ENCODE measurements at regions not wholly inside any gene's neighbourhood (a gene's known extent, or its start where the extent isn't known, plus 50 kb on each side); places are given as distances from the start of the nearest gene placed in this dataset.

DNA sequence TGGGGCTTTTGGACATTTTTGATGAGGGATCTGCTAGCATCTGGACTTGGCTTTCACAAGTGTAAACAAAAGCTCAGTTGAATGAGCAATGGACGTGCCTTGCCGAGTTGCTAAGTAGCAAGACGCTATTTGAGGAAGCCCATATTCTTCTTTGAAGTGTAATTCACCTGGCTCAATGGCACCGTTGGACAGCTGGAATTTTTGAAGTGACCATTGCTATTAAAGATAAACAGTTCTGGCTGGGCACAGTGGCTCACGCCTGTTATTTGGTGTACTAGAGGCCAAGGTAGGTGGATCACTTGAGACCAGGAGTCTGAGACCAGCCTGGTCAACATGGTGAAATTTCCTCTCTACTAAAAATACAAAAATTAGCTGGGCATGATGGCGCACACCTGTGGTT, 88.8 kb upstream of the SOX4 start:
- H3K9me3 Mint-ChIP-seq: no peaks in the 10 kb centered on the region
- H3K27ac Mint-ChIP-seq: no peak overlapping the region
- ATAC-seq (no peak), DNase-seq (ENCODE audit: low spot score in 2 of 2) (no peak)
- H3K36me3 Mint-ChIP-seq: no peaks in the 10 kb centered on the region

DNA sequence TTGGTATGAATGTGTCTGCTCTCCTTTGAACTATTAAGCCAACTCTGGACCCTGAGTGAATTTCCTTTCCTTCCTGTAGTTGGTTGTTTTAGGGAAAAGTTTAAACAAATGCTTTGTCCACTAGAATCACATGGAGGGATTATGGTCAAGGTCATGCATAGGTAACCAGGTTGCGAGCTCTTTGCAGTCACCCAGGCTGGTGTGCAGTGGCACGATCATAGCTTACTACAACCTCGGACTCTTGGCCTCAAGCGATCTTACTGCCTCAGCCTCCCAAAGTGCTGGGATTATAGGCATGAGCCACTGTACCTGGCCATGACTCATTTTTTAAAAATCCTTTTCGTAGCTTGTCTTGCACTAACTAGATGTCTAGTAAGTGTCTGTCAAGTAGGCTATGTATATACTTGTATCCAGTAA, 88.0 kb upstream of the SOX4 start:
- Mint-ChIP-seq H3K36me3 (no peaks in the 10 kb centered on the region), H3K9me3 (no peaks in the 10 kb centered on the region), H3K27ac (no peak overlapping the region)
- ATAC-seq (no peak), DNase-seq (ENCODE audit: low spot score in 2 of 2) (no peak)

DNA sequence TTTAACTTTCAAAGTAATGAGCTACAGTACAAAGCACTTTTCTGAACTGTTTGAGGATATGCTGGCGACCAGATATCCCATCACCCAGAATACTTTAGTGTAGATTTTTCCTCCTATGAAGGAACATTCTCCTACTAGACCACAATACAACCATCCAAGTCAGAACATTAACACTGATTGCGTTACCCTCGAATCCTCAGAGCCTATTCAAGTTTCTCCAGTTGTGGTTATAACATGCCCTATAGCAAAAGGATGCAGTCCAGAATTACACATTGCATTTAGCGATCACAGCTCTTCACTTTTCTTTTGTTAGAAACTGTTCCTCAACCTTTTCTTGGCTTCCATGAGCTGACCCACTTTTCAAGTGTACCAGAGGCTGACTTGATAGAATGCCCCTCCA, 87.4 kb upstream of the SOX4 start:
- ATAC-seq: no peak
- no peak for DNase-seq (ENCODE audit: low spot score in 2 of 2)
- Mint-ChIP-seq H3K36me3 (no peaks in the 10 kb centered on the region), H3K9me3 (no peaks in the 10 kb centered on the region), H3K27ac (no peak overlapping the region)

DNA sequence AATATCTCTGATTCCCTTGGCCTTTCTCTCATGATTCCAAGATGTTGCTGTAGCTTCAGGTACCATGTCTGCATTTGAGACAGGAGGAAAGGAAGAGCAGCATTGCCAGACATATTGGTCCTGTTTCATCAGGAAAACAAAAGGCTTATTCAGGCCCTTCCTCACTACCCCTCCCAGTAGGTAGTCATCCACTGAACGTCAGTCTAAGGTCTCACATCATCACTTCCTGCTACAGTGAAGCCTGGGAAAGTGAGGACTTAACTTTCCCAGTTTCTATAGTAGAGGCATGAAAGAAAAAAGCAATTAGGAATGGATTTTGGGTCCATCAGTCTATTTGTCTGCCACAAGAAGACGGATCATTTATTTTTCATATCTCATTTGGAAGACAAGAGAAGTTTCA, 85.7 kb upstream of the SOX4 start:
- DNase-seq (ENCODE audit: low spot score in 2 of 2): no peak
- ATAC-seq: no peak
- Mint-ChIP-seq H3K27ac (no peak overlapping the region), H3K9me3 (no peaks in the 10 kb centered on the region), H3K36me3 (no peaks in the 10 kb centered on the region)

DNA sequence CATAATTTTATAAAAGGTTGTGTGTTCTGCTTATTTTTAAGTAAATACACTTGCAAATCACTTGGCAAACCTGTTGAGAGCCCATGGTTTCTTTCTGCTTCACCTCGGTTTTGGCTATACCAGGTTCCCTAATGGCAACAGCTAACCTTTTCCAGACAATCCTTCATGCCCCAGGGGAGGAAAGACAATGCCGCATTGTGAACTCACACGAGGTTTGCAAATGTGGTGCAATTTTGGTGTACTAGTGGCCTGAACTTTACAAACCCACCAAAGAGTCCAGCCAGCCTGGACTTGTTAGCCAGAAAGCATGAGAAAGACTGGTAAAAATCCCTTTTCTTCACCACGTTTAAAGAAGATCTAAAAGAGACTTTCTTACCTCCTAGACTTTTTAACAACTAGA, 84.8 kb upstream of the SOX4 start:
- no peaks in the 10 kb centered on the region for H3K36me3 Mint-ChIP-seq
- ATAC-seq: no peak
- no peak overlapping the region for H3K27ac Mint-ChIP-seq
- DNase-seq (ENCODE audit: low spot score in 2 of 2): no peak
- no peaks in the 10 kb centered on the region for H3K9me3 Mint-ChIP-seq

DNA sequence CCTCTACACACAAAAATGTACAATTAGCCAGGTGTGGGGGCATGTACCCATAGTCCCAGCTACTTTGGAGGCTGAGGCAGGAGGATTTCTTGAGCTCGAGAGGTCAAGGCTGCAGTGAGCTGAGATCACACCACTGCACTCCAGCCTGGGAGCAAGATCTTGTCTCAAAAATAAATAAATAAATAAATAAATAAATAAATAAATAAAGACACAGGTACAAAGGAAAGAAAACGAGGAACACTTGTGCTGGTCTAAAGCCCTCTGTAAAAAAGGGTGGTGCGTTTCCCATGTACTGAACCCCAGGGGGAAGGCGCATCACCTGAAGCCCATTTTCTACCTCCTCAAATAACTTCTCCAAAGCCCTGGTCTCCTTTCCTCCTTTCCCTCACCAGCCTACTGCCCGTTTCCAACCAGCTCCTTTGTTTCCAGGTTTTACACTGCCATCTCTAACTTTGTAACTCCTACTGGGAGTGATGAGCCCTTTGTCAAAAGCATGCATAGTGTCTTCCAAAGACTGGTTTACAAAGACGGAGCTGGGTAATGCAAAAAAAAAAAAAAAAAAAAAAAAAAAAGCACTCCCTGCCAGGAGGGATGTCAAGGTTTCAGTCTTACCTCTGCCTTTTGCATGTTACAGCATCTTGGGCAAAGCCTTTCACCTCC, 81.5 kb upstream of the SOX4 start:
- DNase-seq (ENCODE audit: low spot score in 2 of 2) (no peak), ATAC-seq (no peak)
- no peak overlapping the region for H3K27ac Mint-ChIP-seq
- H3K9me3 Mint-ChIP-seq: no peaks in the 10 kb centered on the region
- H3K36me3 Mint-ChIP-seq: no peaks in the 10 kb centered on the region

DNA sequence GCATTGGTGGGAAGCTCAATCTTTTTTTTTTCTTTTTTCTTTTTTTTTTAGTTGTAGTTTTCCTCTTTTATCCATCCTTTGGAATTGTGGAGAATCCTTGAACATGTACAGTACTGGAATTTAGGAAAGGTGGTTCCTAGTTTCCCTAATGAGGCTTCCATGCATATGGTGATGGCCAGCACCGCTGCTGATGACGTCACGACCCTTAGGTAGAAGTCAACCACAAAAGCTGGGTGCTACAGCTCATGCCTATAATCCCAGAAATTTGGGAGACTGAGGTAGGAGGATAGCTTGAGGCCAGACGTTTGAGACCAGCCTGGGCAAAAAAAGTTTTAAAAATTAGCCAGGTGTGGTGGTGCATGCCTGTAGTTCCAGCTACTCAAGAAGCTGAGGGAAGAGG, 79.3 kb upstream of the SOX4 start:
- DNase-seq (ENCODE audit: low spot score in 2 of 2) (no peak), ATAC-seq (no peak)
- Mint-ChIP-seq H3K36me3 (no peaks in the 10 kb centered on the region), H3K9me3 (no peaks in the 10 kb centered on the region), H3K27ac (no peak overlapping the region)

DNA sequence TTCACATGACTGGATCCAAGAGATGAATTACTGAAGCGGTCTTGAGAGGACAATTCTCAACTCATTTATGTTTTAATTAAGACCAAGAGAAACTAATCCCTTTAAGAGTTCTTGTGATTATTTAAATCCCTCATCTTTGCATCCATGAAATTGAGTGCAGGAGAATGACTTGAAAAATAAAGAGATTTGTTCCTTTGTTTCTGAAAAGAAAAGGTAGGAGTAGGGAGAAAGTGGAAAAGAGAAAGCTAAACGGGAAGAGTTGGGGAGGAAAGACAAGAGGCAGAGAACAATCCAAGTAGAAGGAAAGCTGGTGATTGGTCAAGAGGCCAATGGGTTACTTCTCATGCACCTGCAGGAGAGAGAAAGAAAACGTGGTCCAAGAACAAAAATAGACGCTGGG, 75.2 kb upstream of the SOX4 start:
- H3K9me3 Mint-ChIP-seq: no peaks in the 10 kb centered on the region
- no peaks in the 10 kb centered on the region for H3K36me3 Mint-ChIP-seq
- H3K27ac Mint-ChIP-seq: no peak overlapping the region
- no peak for ATAC-seq
- no peak for DNase-seq (ENCODE audit: low spot score in 2 of 2)

DNA sequence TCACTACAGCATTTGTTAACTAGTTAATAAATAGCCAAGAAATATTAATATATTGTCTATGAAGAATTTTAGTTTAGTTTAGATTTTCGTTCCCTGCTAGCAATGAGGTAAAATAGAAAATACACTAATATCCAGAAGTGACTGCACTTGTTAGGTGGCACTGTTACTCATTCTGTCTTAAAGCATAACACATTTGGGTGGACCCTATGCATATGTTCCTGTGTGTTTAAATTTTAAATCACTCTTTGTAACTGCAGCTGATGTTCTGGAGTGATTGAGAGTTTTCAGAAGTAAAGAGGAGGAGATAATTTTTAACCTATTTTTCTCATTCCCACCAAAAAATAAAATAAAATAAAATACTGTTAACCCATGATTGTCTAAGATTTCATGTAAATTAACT, 73.9 kb upstream of the SOX4 start:
- DNase-seq (ENCODE audit: low spot score in 2 of 2): no peak
- Mint-ChIP-seq H3K27ac (no peak overlapping the region), H3K36me3 (no peaks in the 10 kb centered on the region), H3K9me3 (no peaks in the 10 kb centered on the region)
- no peak for ATAC-seq

DNA sequence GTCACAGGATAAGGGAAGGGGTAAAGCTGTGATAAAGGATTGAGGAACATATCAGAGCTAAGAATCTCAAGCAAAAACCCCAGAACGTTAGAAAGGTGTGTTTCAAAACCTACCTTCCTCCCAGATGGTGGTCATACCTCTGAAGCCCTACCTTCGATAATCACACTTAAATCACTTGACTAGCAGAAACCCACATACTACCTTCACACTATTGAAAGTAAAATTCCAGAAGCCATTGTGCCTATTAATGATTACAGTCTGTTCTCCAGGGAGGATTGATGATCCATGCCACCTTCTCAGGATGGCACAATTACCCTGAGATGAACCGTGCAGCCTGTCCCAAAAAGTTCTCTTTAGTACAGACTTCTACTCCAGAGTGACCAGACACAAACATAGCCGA, 72.3 kb upstream of the SOX4 start:
- Mint-ChIP-seq H3K36me3 (no peaks in the 10 kb centered on the region), H3K9me3 (no peaks in the 10 kb centered on the region), H3K27ac (no peak overlapping the region)
- ATAC-seq: no peak
- no peak for DNase-seq (ENCODE audit: low spot score in 2 of 2)

DNA sequence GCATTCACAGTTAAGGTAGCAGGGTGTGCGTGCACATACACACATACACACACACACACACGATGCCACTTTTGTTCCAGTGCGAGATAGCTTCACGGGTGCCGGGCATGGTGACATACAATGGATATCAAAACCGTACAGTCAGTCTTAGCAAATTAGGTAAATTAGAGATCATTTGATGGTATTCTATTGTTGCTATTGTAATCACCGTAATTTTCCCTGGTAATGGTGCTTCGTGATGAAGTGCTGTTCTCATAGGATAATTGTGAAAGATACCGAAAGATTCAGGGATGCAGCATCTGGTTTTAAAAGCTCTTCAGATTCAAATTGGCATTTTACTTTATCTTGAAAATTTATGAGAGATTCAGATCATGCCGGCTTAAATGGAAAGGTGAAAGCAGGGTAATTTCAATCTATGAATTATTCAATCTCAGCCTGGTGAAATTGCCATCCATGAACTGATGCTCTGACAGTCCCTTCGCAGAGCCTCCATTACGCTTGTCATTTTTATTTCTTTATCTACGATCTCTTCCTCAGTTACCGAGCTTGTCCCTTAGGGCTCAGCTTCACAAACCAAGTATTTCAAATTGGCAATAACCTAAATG, 71.3 kb upstream of the SOX4 start:
- DNase-seq (ENCODE audit: low spot score in 2 of 2) (no peak), ATAC-seq (no peak)
- H3K9me3 Mint-ChIP-seq: no peaks in the 10 kb centered on the region
- no peaks in the 10 kb centered on the region for H3K36me3 Mint-ChIP-seq
- no peak overlapping the region for H3K27ac Mint-ChIP-seq

DNA sequence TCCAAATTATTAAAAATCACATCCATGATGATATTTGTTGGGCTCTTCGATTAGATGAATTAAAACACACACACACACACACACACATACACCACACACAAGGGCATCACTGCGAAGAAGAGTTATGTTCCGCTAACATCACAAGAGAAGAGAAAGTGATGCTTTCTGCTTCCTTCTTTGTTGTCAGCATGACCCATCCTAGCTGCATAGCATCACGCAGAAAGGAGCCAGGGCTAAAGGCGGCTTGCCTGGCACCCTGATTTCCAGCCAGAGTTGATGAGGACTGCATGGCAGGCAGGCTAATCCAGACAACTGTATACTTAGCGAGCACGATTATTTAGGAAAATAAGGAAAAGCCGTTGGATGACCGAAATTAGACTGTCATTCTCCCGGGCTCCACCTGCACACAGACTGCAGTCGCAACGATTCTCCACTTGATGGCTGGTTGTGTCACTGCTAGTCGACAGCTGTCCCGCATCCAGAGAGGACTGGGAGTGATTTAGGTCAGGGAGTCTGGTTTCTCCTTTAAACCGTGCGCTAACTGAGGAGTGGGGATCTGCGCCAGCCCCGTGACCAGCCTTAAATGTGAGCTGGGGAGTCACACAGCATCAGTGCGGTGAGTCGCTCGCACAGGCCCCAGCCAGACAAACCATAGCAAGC, 70.6 kb upstream of the SOX4 start:
- H3K27ac Mint-ChIP-seq: no peak overlapping the region
- DNase-seq (ENCODE audit: low spot score in 2 of 2) (no peak), ATAC-seq (no peak)
- H3K9me3 Mint-ChIP-seq: no peaks in the 10 kb centered on the region
- H3K36me3 Mint-ChIP-seq: no peaks in the 10 kb centered on the region

DNA sequence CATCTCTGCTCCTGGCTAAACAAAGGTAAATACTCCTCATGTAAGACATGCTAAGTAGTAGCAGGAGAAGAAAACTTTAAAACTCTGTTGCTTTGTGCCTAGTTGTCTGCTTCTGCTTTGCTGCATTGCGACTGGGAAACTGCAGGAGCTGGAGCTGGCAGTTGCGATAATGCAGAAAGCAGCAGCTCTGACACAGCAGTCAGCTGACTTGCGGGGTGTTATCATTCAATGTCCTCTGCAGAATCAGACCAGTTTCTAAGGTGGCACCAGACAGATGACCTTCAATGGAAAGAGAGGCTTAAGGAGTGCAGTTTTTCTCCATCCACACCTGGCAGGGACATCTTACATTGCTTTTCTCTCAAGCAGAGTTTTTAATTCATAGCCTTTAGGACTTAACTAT, 69.9 kb upstream of the SOX4 start:
- H3K9me3 Mint-ChIP-seq: no peaks in the 10 kb centered on the region
- ATAC-seq (no peak), DNase-seq (ENCODE audit: low spot score in 2 of 2) (no peak)
- no peaks in the 10 kb centered on the region for H3K36me3 Mint-ChIP-seq
- no peak overlapping the region for H3K27ac Mint-ChIP-seq

DNA sequence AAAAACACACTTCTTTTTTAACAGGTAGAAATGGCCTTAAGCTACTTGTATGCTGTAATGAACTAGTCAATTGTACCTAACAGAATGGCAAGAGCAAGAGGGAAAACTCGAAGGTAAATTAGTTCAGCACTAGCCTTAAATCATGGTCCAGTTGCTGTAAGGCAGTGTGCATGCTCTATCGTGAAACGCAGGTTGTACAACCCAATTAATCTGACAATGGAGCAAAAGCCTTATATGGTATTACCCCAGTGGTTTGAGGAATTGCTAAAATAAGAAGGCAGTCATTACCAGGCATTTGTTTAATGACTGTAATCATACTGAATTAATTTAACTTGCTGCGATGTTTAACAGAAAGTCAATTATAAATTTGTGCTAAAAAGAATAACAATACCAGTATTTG, 69.3 kb upstream of the SOX4 start:
- Mint-ChIP-seq H3K27ac (no peak overlapping the region), H3K9me3 (no peaks in the 10 kb centered on the region), H3K36me3 (no peaks in the 10 kb centered on the region)
- no peak for DNase-seq (ENCODE audit: low spot score in 2 of 2)
- no peak for ATAC-seq

DNA sequence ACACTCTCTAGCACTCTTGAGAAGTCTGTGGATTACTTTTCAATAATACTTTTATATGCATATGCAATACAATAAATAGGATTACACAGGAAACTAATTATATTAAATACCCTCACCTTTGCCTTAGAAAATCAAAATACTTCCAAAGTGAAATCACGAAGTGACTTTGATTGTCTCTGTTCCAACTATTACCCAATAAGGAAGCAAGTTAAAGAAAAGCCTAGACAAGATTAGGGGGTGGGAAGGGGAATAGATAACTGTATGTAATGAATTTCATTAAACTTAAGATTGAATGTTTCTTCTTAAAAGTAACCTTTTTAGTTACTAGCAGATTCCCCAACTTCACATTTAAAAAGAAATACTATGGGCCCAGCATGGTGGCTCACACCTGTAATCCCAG, 66.6 kb upstream of the SOX4 start:
- no peak for ATAC-seq
- H3K9me3 Mint-ChIP-seq: no peaks in the 10 kb centered on the region
- H3K27ac Mint-ChIP-seq: no peak overlapping the region
- no peaks in the 10 kb centered on the region for H3K36me3 Mint-ChIP-seq
- no peak for DNase-seq (ENCODE audit: low spot score in 2 of 2)

DNA sequence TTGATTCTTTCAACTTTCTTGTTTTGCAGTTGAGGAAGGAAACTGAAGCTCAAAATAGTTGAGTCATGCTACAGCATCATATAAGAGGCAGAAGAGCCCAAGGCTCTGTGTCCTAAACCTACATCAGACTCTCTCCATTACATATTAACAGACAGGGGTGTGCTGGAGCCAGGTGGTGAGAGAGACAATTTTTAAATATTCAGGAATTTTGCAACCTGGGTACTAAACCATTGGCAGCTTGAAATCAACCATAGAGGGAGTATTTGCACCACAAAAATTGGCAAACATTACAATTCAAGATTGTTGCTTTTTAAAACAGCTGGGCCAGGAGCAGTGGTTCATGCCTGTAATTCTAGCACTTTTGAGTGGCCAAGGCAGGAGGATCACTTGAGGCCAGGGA, 65.8 kb upstream of the SOX4 start:
- no peak for ATAC-seq
- Mint-ChIP-seq H3K9me3 (no peaks in the 10 kb centered on the region), H3K36me3 (no peaks in the 10 kb centered on the region), H3K27ac (no peak overlapping the region)
- DNase-seq (ENCODE audit: low spot score in 2 of 2): no peak

DNA sequence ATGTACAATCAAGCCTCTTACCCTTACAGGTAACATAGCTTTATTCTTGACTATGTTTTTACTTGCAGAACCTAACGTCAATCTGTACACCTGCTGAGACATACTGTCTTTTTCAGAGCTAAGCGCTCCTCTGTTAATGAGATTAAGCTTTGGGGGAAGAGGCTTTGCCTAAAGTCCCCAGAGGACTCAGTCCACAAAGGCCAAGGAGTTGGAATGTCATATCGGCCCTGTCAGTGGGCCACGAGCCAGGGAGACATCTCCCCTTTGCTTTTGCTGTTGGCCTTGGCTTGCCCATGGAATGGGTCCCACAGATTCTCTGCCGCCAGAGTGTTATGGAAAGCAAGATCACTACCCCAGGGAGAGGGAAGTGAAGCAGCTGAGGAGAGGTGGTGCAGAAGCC, 64.1 kb upstream of the SOX4 start:
- ATAC-seq: no peak
- Mint-ChIP-seq H3K27ac (no peak overlapping the region), H3K9me3 (no peaks in the 10 kb centered on the region), H3K36me3 (no peaks in the 10 kb centered on the region)
- no peak for DNase-seq (ENCODE audit: low spot score in 2 of 2)

DNA sequence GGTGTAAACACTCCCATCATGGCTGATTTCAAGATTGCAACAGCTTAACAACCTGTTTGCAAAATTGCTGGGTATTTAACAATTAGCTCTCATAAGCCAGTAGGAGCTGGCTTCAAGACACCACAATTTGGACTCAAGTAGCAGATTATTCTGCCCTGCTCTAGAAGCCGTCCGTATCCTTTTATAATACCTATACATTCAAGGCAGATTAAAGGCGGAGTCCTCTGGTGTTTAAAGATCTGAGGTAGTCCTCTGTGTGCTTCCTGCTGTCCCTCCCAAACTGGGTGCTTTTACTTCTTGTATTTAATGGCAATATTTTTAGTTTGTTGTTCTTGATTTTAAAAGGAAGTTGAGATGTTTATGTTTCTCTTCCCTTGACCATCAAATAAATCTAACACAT, 62.2 kb upstream of the SOX4 start:
- ATAC-seq (no peak), DNase-seq (ENCODE audit: low spot score in 2 of 2) (no peak)
- H3K9me3 Mint-ChIP-seq: no peaks in the 10 kb centered on the region
- H3K27ac Mint-ChIP-seq: no peak overlapping the region
- H3K36me3 Mint-ChIP-seq: no peaks in the 10 kb centered on the region

Measured in activated naive CD4-positive, alpha-beta T cell treated with anti-CD3 and anti-CD28 coated beads, Interleukin-2, amount 50 U/mL, for 72 hours (primary cell).